COLO668 (cell line): ENCODE measurements at regions not wholly inside any gene's neighbourhood (a gene's known extent, or its start where the extent isn't known, plus 50 kb on each side); places are given as distances from the start of the nearest gene placed in this dataset.
"Not testable (repeated sequence)": the region's sequence is repeated elsewhere in the genome, so short reads cannot be mapped to it uniquely, and the experiment has no call there.

ENCODE experiments used
- DNase-seq: peaks from one replicate; lab custom pipeline; 2025; ENCODE audit not compliant: unreplicated experiment; lab: John Stamatoyannopoulos, UW

GRCh38 chr2:430291-431040, 142.6 kb upstream of the ALKAL2 start:
- DNase-seq, result no peak

GRCh38 chr2:429575-430254, 141.8 kb upstream of the ALKAL2 start:
- DNase-seq, result no peak

- no peak for DNase-seq
Measured at GRCh38 chr2:429142-429541, 141.3 kb upstream of the ALKAL2 start.

- DNase-seq, result no peak
Measured at GRCh38 chr2:428591-428990, 140.7 kb upstream of the ALKAL2 start.

GRCh38 chr2:426696-427095, 138.8 kb upstream of the ALKAL2 start:
- DNase-seq, result not testable (repeated sequence)

GRCh38 chr2:425947-426346, 138.1 kb upstream of the ALKAL2 start:
- DNase-seq, result no peak

- DNase-seq, result no peak
Measured at GRCh38 chr2:425243-425642, 137.4 kb upstream of the ALKAL2 start.

- DNase-seq, result no peak
Measured at GRCh38 chr2:424306-425171, 136.6 kb upstream of the ALKAL2 start.

- DNase-seq, result no peak
Measured at GRCh38 chr2:423479-423878, 135.6 kb upstream of the ALKAL2 start.

- no peak for DNase-seq
Measured at GRCh38 chr2:422676-423435, 135.0 kb upstream of the ALKAL2 start.

GRCh38 chr2:421406-421805, 133.5 kb upstream of the ALKAL2 start:
- DNase-seq, result no peak

GRCh38 chr2:419687-420317, 131.9 kb upstream of the ALKAL2 start:
- no peak for DNase-seq

- DNase-seq, result no peak
Measured at GRCh38 chr2:417662-418061, 129.8 kb upstream of the ALKAL2 start.

GRCh38 chr2:417006-417405, 129.1 kb upstream of the ALKAL2 start:
- no peak for DNase-seq

- DNase-seq, result no peak
Measured at GRCh38 chr2:415986-416610, 128.2 kb upstream of the ALKAL2 start.

GRCh38 chr2:409523-409922, 121.6 kb upstream of the ALKAL2 start:
- DNase-seq, result no peak

- DNase-seq, result no peak
Measured at GRCh38 chr2:407630-408029, 119.7 kb upstream of the ALKAL2 start.

- no peak for DNase-seq
Measured at GRCh38 chr2:406876-407275, 119.0 kb upstream of the ALKAL2 start.

- no peak for DNase-seq
Measured at GRCh38 chr2:406231-406630, 118.3 kb upstream of the ALKAL2 start.

GRCh38 chr2:404581-404980, 116.7 kb upstream of the ALKAL2 start:
- DNase-seq, result no peak
